HCT116 (cell line): ENCODE measurements at regions not wholly inside any gene's neighbourhood (a gene's known extent, or its start where the extent isn't known, plus 50 kb on each side); places are given as distances from the start of the nearest gene placed in this dataset.

Experiments
- CEBPB ChIP-seq: IDR thresholded peaks from 2 replicates; pipeline ENCODE4 v1.6.1; 2012; ENCODE audit warnings: low read depth
- CTCF ChIP-seq, 3 experiments: fragments of 200-600 bp in 1 of 3; sonication (generic) in 1 of 3; IDR thresholded peaks in 2 of 3; conservative IDR thresholded peaks in 1 of 3; 2 replicates each; pipeline ENCODE4 v1.5.1; 2012 to 2017; ENCODE audit warnings: low read depth in 2 of 3, low read length in 2 of 3, antibody characterized with exemption in 1 of 3, borderline replicate concordance in 1 of 3, control low read depth in 1 of 3, mild to moderate bottlenecking in 1 of 3, mixed read lengths in 1 of 3, mixed run types in 1 of 3, moderate library complexity in 1 of 3; ENCODE audit not compliant: insufficient read depth in 1 of 3
- EGR1 ChIP-seq: IDR thresholded peaks from 2 replicates; pipeline ENCODE4 v1.6.1; 2012; ENCODE audit warnings: low read depth
- EZH2 ChIP-seq: fragments of 200-600 bp; sonication (generic); IDR thresholded peaks from 2 replicates; pipeline ENCODE4 v1.6.1; 2017; ENCODE audit warnings: antibody characterized with exemption, mixed run types
- EZH2phosphoT487 ChIP-seq: fragments of 200-600 bp; IDR thresholded peaks from 2 replicates; pipeline ENCODE4 v1.6.1; 2018; ENCODE audit warnings: antibody characterized with exemption, borderline replicate concordance
- MAX ChIP-seq: IDR thresholded peaks from 2 replicates; pipeline ENCODE4 v1.6.1; 2012
- POLR2A ChIP-seq: IDR thresholded peaks from 2 replicates; pipeline ENCODE4 v1.7.0; 2011; ENCODE audit warnings: borderline replicate concordance; ENCODE audit not compliant: insufficient read depth, insufficient read length; ENCODE audit errors: extremely low read depth
- POLR2AphosphoS5 ChIP-seq: IDR thresholded peaks from 2 replicates; pipeline ENCODE4 v1.6.1; 2011; ENCODE audit warnings: mild to moderate bottlenecking, low read depth, low read length, moderate library complexity
- RAD21 ChIP-seq: IDR thresholded peaks from 2 replicates; pipeline ENCODE4 v1.6.1; 2012; ENCODE audit warnings: low read depth, mild to moderate bottlenecking
- REST ChIP-seq: IDR thresholded peaks from 2 replicates; pipeline ENCODE4 v1.6.1; 2012; ENCODE audit warnings: low read depth
- SIN3A ChIP-seq: IDR thresholded peaks from 2 replicates; pipeline ENCODE4 v1.6.1; 2012; ENCODE audit warnings: low read depth
- SP1 ChIP-seq: IDR thresholded peaks from 2 replicates; pipeline ENCODE4 v1.6.1; 2012; ENCODE audit warnings: low read depth
- SRF ChIP-seq: IDR thresholded peaks from 2 replicates; pipeline ENCODE4 v1.6.1; 2012; ENCODE audit warnings: low read depth

DNA sequence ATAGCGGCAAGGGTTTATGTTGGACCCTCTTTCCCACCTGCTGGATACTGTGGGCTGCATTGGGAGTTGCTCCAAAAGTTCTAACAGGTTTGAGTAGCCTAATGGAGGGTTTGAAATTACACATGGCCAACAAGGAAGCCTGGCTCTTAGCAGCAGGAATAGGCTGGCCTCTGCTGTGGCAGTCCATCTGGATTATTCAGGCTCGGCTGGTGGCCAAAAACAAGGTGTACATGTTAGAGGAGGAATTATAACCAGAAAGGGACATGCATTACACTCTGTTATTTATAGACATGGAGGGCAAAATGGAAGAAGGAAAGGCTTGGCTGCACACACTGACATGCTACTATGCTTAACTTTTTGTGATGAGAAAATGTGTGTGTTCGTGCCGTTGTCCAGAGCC, 61.1 kb upstream of the NRXN1 start:
- TF ChIP-seq CTCF (IDR thresholded peaks at IDR 0.05 in 2 of 3, conservative IDR thresholded peaks at IDR 0.05 in 1 of 3; ENCODE audit: borderline replicate concordance in 1 of 3, insufficient read depth in 1 of 3, low read depth in 2 of 3, low read length in 2 of 3), result no peak
- no peak for TF ChIP-seq POLR2AphosphoS5
- no peak for TF ChIP-seq POLR2A
- no peak for TF ChIP-seq REST
- no peak for TF ChIP-seq EZH2phosphoT487
- TF ChIP-seq MAX, result no peak
- no peak for TF ChIP-seq EGR1
- no peak for TF ChIP-seq EZH2
- no peak for TF ChIP-seq CEBPB
- TF ChIP-seq SRF, result no peak
- TF ChIP-seq RAD21, result no peak
- TF ChIP-seq SP1, result no peak
- TF ChIP-seq SIN3A, result no peak
